Adipocyte (in vitro differentiated cells): ENCODE measurements at regions not wholly inside any gene's neighbourhood (a gene's known extent, or its start where the extent isn't known, plus 50 kb on each side); places are given as distances from the start of the nearest gene placed in this dataset.

Experiments used
- DNase-seq: peaks from one replicate; pipeline ENCODE4 v3.0.0-alpha.2; 2015; ENCODE audit warnings: low read depth
- H3K27me3 ChIP-seq: replicated peaks from 2 replicates; pipeline ENCODE4 v1.7.0; 2013; ENCODE audit warnings: mild to moderate bottlenecking, low read length, moderate library complexity; ENCODE audit not compliant: control insufficient read depth, insufficient read depth
- H3K36me3 ChIP-seq: 2 replicates; pipeline ENCODE4 v1.7.0; 2013; ENCODE audit warnings: low read length, mild to moderate bottlenecking, moderate library complexity; ENCODE audit not compliant: control insufficient read depth, insufficient read depth, severe bottlenecking
- H3K4me1 ChIP-seq: 2 replicates; pipeline ENCODE4 v1.7.0; 2013; ENCODE audit warnings: mild to moderate bottlenecking, low read length, moderate library complexity; ENCODE audit not compliant: control insufficient read depth, insufficient read depth
- H3K4me3 ChIP-seq: 2 replicates; pipeline ENCODE4 v1.7.0; 2013; ENCODE audit warnings: mild to moderate bottlenecking, low read length, moderate library complexity
- H3K9ac ChIP-seq: 2 replicates; pipeline ENCODE4 v1.7.0; 2013; ENCODE audit warnings: mild to moderate bottlenecking, low read length, moderate library complexity
- H3K9me3 ChIP-seq: 2 replicates; pipeline ENCODE4 v1.7.0; 2013; ENCODE audit warnings: mild to moderate bottlenecking, low read length, moderate library complexity; ENCODE audit not compliant: control insufficient read depth

GRCh38 chr12:94779485-94779884, 129.1 kb upstream of the TMCC3 start:
- Histone ChIP-seq H3K4me1 (peaks cover 8% of the 10 kb centered on the region), H3K9me3 (no peaks in the 10 kb centered on the region), H3K27me3 (peaks cover 19% of the 10 kb centered on the region), H3K36me3 (no peaks in the 10 kb centered on the region), H3K9ac (no peak overlapping the region), H3K4me3 (no peak overlapping the region)
- DNase-seq, result peak; percentile 31

- H3K9ac ChIP-seq, result no peak overlapping the region
- no peak for DNase-seq
- no peaks in the 10 kb centered on the region for H3K36me3 ChIP-seq
- no peaks in the 10 kb centered on the region for H3K4me1 ChIP-seq
- H3K27me3 ChIP-seq, result peaks cover 19% of the 10 kb centered on the region
- peaks cover 9% of the 10 kb centered on the region for H3K9me3 ChIP-seq
- H3K4me3 ChIP-seq, result no peak overlapping the region
Measured at GRCh38 chr12:94777936-94778335, 127.6 kb upstream of the TMCC3 start.

DNA sequence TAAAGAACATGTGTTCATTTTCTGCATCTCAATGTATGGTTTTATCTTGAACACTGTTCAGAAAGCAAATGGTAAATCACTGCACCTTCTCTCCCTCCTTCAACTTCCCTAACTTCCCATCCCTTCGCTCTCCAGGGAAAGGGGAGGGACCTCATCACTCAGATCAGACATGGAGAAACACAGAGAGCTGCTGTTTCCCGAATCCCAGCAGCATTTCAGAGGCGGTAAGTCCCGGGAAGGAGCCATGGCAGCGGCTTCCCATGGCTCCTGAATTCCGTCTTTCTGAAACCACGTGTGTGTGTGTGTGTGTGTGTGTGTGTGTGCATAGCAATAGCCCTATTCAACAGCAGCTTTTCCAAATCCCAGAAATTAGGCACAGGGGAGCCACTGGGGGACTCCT, 125.4 kb upstream of the TMCC3 start:
- peaks cover 9% of the 10 kb centered on the region for H3K9me3 ChIP-seq
- H3K4me1 ChIP-seq, result no peaks in the 10 kb centered on the region
- DNase-seq, result no peak
- H3K27me3 ChIP-seq, result peaks cover 27% of the 10 kb centered on the region
- no peak overlapping the region for H3K4me3 ChIP-seq
- H3K36me3 ChIP-seq, result no peaks in the 10 kb centered on the region
- no peak overlapping the region for H3K9ac ChIP-seq

GRCh38 chr12:94771741-94772140, 121.4 kb upstream of the TMCC3 start:
- Histone ChIP-seq H3K9me3 (peaks cover 9% of the 10 kb centered on the region), H3K9ac (no peak overlapping the region), H3K27me3 (peaks cover 22% of the 10 kb centered on the region), H3K4me1 (no peaks in the 10 kb centered on the region), H3K4me3 (no peak overlapping the region), H3K36me3 (no peaks in the 10 kb centered on the region)
- DNase-seq, result no peak

GRCh38 chr12:94771199-94771598, 120.8 kb upstream of the TMCC3 start:
- H3K36me3 ChIP-seq, result no peaks in the 10 kb centered on the region
- H3K27me3 ChIP-seq, result peaks cover 21% of the 10 kb centered on the region
- peaks cover 9% of the 10 kb centered on the region for H3K9me3 ChIP-seq
- H3K9ac ChIP-seq, result no peak overlapping the region
- H3K4me3 ChIP-seq, result no peak overlapping the region
- H3K4me1 ChIP-seq, result no peaks in the 10 kb centered on the region
- no peak for DNase-seq

DNA sequence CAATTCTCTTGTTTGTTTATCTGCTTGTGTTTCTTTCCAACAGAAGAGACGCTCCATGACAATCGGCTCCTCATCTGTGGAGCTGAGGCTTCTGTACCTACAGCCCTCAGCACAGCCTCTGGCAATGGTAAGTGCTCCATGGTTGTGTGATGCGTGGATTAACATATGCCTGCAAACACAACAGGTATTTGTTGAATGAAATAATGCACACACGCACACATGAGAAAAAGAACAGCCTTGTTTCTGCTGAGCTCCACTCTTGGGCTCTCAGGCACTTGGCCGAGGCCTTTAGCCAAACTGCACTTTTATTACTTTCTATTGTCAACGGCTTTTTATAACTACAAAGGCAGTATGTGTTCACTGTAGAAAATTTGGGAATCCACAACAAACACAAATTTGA, 120.4 kb upstream of the TMCC3 start:
- no peaks in the 10 kb centered on the region for H3K4me1 ChIP-seq
- no peak overlapping the region for H3K9ac ChIP-seq
- no peaks in the 10 kb centered on the region for H3K36me3 ChIP-seq
- peaks cover 9% of the 10 kb centered on the region for H3K9me3 ChIP-seq
- H3K27me3 ChIP-seq, result peaks cover 17% of the 10 kb centered on the region
- no peak for DNase-seq
- no peak overlapping the region for H3K4me3 ChIP-seq

- no peak for DNase-seq
- peaks cover 16% of the 10 kb centered on the region for H3K27me3 ChIP-seq
- no peak overlapping the region for H3K4me3 ChIP-seq
- H3K36me3 ChIP-seq, result no peaks in the 10 kb centered on the region
- H3K9me3 ChIP-seq, result peaks cover 9% of the 10 kb centered on the region
- no peak overlapping the region for H3K9ac ChIP-seq
- H3K4me1 ChIP-seq, result no peaks in the 10 kb centered on the region
Measured at GRCh38 chr12:94769776-94770759, 119.7 kb upstream of the TMCC3 start.

- peak; percentile 5 for DNase-seq
- H3K4me1 ChIP-seq, result peaks cover 7% of the 10 kb centered on the region
- H3K4me3 ChIP-seq, result no peak overlapping the region
- H3K9ac ChIP-seq, result no peak overlapping the region
- H3K9me3 ChIP-seq, result peaks cover 6% of the 10 kb centered on the region
- H3K27me3 ChIP-seq, result peaks cover 16% of the 10 kb centered on the region
- H3K36me3 ChIP-seq, result no peaks in the 10 kb centered on the region
Measured at GRCh38 chr12:94769047-94769420, 118.7 kb upstream of the TMCC3 start.

- H3K4me1 ChIP-seq, result peaks cover 10% of the 10 kb centered on the region
- H3K27me3 ChIP-seq, result peaks cover 16% of the 10 kb centered on the region
- H3K9me3 ChIP-seq, result peaks cover 1% of the 10 kb centered on the region
- DNase-seq, result peak; percentile 12
- no peaks in the 10 kb centered on the region for H3K36me3 ChIP-seq
- no peak overlapping the region for H3K9ac ChIP-seq
- H3K4me3 ChIP-seq, result no peak overlapping the region
Measured at GRCh38 chr12:94768398-94769046, 118.2 kb upstream of the TMCC3 start.

DNA sequence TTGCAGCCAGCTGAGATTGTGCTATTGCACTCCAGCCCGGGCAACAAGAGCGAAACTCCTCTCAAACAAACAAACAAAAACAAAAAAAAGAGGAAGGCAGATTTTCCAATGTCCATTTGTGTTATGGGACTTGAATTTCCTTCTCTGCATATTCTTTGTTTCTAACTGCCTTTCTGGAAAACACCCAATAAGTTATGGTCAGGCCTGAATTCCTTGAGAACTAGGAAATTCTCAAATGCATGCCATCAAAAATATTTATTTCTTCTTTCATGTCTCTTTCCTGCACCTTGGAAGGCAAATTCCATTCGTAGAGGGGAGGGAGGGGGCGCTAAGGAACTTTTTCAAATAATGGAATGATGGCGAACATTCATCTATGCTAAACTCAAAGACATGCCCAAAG, 117.6 kb upstream of the TMCC3 start:
- Histone ChIP-seq H3K36me3 (no peaks in the 10 kb centered on the region), H3K4me1 (peaks cover 10% of the 10 kb centered on the region), H3K4me3 (no peak overlapping the region), H3K9ac (no peak overlapping the region), H3K27me3 (peaks cover 16% of the 10 kb centered on the region), H3K9me3 (no peaks in the 10 kb centered on the region)
- peak; percentile 50 for DNase-seq

DNA sequence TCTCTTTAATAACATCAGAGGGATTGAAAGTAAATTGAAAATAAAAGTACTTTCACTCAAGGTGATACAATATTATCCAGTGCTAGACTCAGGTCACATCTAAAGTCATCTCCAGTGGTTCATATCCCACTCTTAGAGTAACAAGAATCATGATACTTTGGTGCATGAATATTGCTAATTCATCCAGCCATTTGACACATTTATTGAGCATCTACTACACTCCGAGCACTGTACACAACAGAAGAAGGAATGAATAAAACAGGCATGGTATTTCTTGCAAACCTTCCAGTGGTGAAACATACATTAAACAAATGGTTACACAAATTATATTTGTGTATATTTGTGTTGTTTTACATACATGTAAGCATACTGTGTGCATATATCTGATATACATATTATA, 116.0 kb upstream of the TMCC3 start:
- H3K36me3 ChIP-seq, result no peaks in the 10 kb centered on the region

More for the DNA sequence above, 116.0 kb upstream of the TMCC3 start:
- no peaks in the 10 kb centered on the region for H3K9me3 ChIP-seq
- H3K27me3 ChIP-seq, result peaks cover 8% of the 10 kb centered on the region
- peaks cover 10% of the 10 kb centered on the region for H3K4me1 ChIP-seq
- H3K4me3 ChIP-seq, result no peak overlapping the region
- no peak for DNase-seq
- H3K9ac ChIP-seq, result no peak overlapping the region
